GM19452 (cell line): ENCODE measurements at regions not wholly inside any gene's neighbourhood (a gene's known extent, or its start where the extent isn't known, plus 50 kb on each side); places are given as distances from the start of the nearest gene placed in this dataset.

Experiments used
- ATAC-seq: cut with Tn5 transposase; IDR thresholded peaks from one replicate; pipeline ENCODE4 v1.9.1; 2021; ENCODE audit not compliant: unreplicated experiment

GRCh38 chr12:124687917-124688316, 120.5 kb upstream of the NCOR2 start:
- ATAC-seq, result no peak

- ATAC-seq, result no peak
These were observed 119.9 kb upstream of the NCOR2 start for GRCh38 chr12:124687174-124687902.

GRCh38 chr12:124686370-124687173, 119.2 kb upstream of the NCOR2 start:
- no peak for ATAC-seq

GRCh38 chr12:124685689-124686369, 118.4 kb upstream of the NCOR2 start:
- ATAC-seq, result no peak

GRCh38 chr12:124684971-124685688, 117.7 kb upstream of the NCOR2 start:
- ATAC-seq, result no peak

- ATAC-seq, result no peak
These were observed 117.1 kb upstream of the NCOR2 start for GRCh38 chr12:124684496-124684895.

GRCh38 chr12:124683152-124684124, 116.0 kb upstream of the NCOR2 start:
- no peak for ATAC-seq

- no peak for ATAC-seq
These were observed 115.2 kb upstream of the NCOR2 start for GRCh38 chr12:124682425-124683151.

GRCh38 chr12:124681779-124682391, 114.5 kb upstream of the NCOR2 start:
- no peak for ATAC-seq

- ATAC-seq, result no peak
These were observed 113.7 kb upstream of the NCOR2 start for GRCh38 chr12:124680863-124681778.

GRCh38 chr12:124679533-124680371, 112.3 kb upstream of the NCOR2 start:
- ATAC-seq, result no peak

- ATAC-seq, result no peak
These were observed 111.6 kb upstream of the NCOR2 start for GRCh38 chr12:124679047-124679446.

- no peak for ATAC-seq
These were observed 111.0 kb upstream of the NCOR2 start for GRCh38 chr12:124678421-124678893.

- ATAC-seq, result no peak
These were observed 110.3 kb upstream of the NCOR2 start for GRCh38 chr12:124677552-124678356.

- no peak for ATAC-seq
These were observed 109.5 kb upstream of the NCOR2 start for GRCh38 chr12:124676714-124677462.
